ENCODE measurements at regions not wholly inside any gene's neighbourhood (a gene's known extent, or its start where the extent isn't known, plus 50 kb on each side); places are given as distances from the start of the nearest gene placed in this dataset.

- WGBS (ENCODE audit: extremely low coverage, insufficient read length, low lambda C conversion rate) = no CpG with 5 or more reads among the region's 2 CpGs
Observed at GRCh38 chr5:117488976-117489500, 914.4 kb upstream of the SEMA6A start.

More at GRCh38 chr5:117488976-117489500, 914.4 kb upstream of the SEMA6A start:
- no peak for TF ChIP-seq CTCF (conservative IDR thresholded peaks at IDR 0.05)
- Mint-ChIP-seq H3K9me3 (peaks cover 0 to 9% of the 10 kb centered on the region in 2 experiments; a peak in 2 of 5 replicates), H3K27ac (no peak overlapping the region), H3K4me3 (no peak overlapping the region), H3K4me1 (no peaks in the 10 kb centered on the region), H3K27me3 (ENCODE audit: low read depth) (no peaks in the 10 kb centered on the region), H3K36me3 (ENCODE audit: insufficient read depth in 1 of 3, low read depth in 3 of 3) (peaks cover 0 to 5% (median 0%) of the 10 kb centered on the region in 3 experiments; a peak in 1 of 7 replicates)
- Histone ChIP-seq H3K23me2 (ENCODE audit: insufficient read length, low read depth, low read length, poor library complexity, severe bottlenecking) (no peaks in the 10 kb centered on the region), H3K4me1 (ENCODE audit: insufficient read depth, low read length) (0 out of 2 replicates have a peak, but pooled peaks cover 2% of the 10 kb centered on the region), H3K27ac (ENCODE audit: insufficient read length, low read depth, low read length) (no peak overlapping the region), H3K56ac (ENCODE audit: insufficient read length, low read depth, low read length) (no peak overlapping the region), H4K91ac (ENCODE audit: insufficient read length, low read depth, low read length) (no peak overlapping the region), H3T11ph (ENCODE audit: low read length) (no peak overlapping the region), H3K79me2 (ENCODE audit: insufficient read depth, low read length) (no peaks in the 10 kb centered on the region), H3K79me1 (ENCODE audit: insufficient read depth, low read depth, low read length, poor library complexity, severe bottlenecking) (no peaks in the 10 kb centered on the region), H2BK20ac (ENCODE audit: low read depth, low read length, poor library complexity, severe bottlenecking) (no peak overlapping the region), H3K14ac (ENCODE audit: insufficient read depth, low read length) (no peak overlapping the region), H2BK120ac (ENCODE audit: low read depth, low read length, poor library complexity, severe bottlenecking) (no peak overlapping the region), H2BK12ac (ENCODE audit: insufficient read length, low read depth, low read length) (no peak overlapping the region), H2BK15ac (ENCODE audit: low read depth, low read length) (no peak overlapping the region), H3K9me3 (ENCODE audit: control insufficient read depth, low read depth, low read length) (no peaks in the 10 kb centered on the region), H3K4me2 (ENCODE audit: insufficient read depth, insufficient read length, low read length) (no peak overlapping the region), H2BK5ac (ENCODE audit: insufficient read length, low read length) (no peak overlapping the region), H2AK5ac (ENCODE audit: insufficient read length, low read length) (no peak overlapping the region), H3K27me3 (ENCODE audit: insufficient read depth, low read length) (no peaks in the 10 kb centered on the region), H3K23ac (ENCODE audit: insufficient read length, low read depth, low read length) (no peak overlapping the region), H4K20me1 (ENCODE audit: control insufficient read depth, insufficient read depth, insufficient read length) (no peaks in the 10 kb centered on the region), H4K8ac (replicated peaks; ENCODE audit: insufficient read length, low read depth, low read length) (no peak overlapping the region), H4K5ac (ENCODE audit: insufficient read length, low read depth, low read length) (no peak overlapping the region), H3K9ac (ENCODE audit: extremely low read depth, insufficient read length, low read length) (no peak overlapping the region), H3K4ac (ENCODE audit: low read depth, low read length) (no peak overlapping the region), H3K18ac (ENCODE audit: insufficient read length, low read depth, low read length) (no peak overlapping the region), H2AFZ (ENCODE audit: low read length) (no peak overlapping the region)
- no peak for DNase-seq
